GM12878 (cell line): ENCODE measurements at regions not wholly inside any gene's neighbourhood (a gene's known extent, or its start where the extent isn't known, plus 50 kb on each side); places are given as distances from the start of the nearest gene placed in this dataset.

Source experiments
- CBFB ChIP-seq: IDR thresholded peaks from 2 replicates; pipeline ENCODE4 v1.6.1; 2016; ENCODE audit warnings: antibody characterized with exemption, low read depth
- LARP7 ChIP-seq: fragments of 450-650 bp; IDR thresholded peaks from 2 replicates; pipeline ENCODE4 v1.6.1; 2017; ENCODE audit warnings: mild to moderate bottlenecking
- MTA3 ChIP-seq: IDR thresholded peaks from 2 replicates; pipeline ENCODE4 v1.6.1; 2012; ENCODE audit warnings: low read length, inconsistent platforms, borderline replicate concordance
- TF ChIP-seq, protein P1 (sequence below): fragments of 450-650 bp; IDR thresholded peaks from 2 replicates; pipeline ENCODE4 v1.6.1; 2016; ENCODE audit warnings: mild to moderate bottlenecking
- TF ChIP-seq, protein P2 (sequence below): IDR thresholded peaks from 2 replicates; pipeline ENCODE4 v1.6.1; 2012; ENCODE audit warnings: low read depth, low read length, improper control_type of control experiment
- TF ChIP-seq, protein P3 (sequence below): IDR thresholded peaks from 2 replicates; pipeline ENCODE4 v1.6.1; 2011; ENCODE audit warnings: low read depth, mild to moderate bottlenecking, low read length, moderate library complexity, borderline replicate concordance; ENCODE audit errors: extremely low read depth
- TF ChIP-seq, protein P4 (sequence below): IDR thresholded peaks from 2 replicates; pipeline ENCODE4 v1.6.1; 2012; ENCODE audit warnings: improper control_type of control experiment, low read depth, low read length; ENCODE audit not compliant: insufficient replicate concordance

DNA sequence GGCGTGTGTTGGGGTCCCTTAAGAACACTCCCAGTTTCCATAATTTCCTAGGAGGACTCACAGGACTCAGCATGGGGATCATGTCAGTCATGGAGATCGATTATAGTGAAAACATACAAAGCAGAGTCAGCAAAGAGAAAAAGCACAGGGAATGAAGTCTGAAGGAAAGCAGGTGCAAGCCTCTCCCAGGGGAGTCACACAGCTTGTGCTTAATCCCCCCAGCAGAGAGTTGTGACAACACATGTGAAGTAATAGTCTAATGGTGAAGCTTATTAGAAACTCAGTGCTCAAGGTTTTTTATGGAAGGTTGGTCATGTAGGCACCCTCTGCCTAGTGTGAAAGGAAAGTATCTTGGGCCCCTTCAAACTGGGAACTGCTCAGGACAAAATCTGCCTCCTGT, 149.0 kb upstream of the SEL1L start (continued):
- TF ChIP-seq, protein P1, sequence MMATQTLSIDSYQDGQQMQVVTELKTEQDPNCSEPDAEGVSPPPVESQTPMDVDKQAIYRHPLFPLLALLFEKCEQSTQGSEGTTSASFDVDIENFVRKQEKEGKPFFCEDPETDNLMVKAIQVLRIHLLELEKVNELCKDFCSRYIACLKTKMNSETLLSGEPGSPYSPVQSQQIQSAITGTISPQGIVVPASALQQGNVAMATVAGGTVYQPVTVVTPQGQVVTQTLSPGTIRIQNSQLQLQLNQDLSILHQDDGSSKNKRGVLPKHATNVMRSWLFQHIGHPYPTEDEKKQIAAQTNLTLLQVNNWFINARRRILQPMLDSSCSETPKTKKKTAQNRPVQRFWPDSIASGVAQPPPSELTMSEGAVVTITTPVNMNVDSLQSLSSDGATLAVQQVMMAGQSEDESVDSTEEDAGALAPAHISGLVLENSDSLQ = no peak
- TF ChIP-seq, protein P2, sequence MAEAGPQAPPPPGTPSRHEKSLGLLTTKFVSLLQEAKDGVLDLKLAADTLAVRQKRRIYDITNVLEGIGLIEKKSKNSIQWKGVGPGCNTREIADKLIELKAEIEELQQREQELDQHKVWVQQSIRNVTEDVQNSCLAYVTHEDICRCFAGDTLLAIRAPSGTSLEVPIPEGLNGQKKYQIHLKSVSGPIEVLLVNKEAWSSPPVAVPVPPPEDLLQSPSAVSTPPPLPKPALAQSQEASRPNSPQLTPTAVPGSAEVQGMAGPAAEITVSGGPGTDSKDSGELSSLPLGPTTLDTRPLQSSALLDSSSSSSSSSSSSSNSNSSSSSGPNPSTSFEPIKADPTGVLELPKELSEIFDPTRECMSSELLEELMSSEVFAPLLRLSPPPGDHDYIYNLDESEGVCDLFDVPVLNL = no peak
- TF ChIP-seq CBFB = no peak
- no peak for TF ChIP-seq LARP7
- TF ChIP-seq, protein P3, sequence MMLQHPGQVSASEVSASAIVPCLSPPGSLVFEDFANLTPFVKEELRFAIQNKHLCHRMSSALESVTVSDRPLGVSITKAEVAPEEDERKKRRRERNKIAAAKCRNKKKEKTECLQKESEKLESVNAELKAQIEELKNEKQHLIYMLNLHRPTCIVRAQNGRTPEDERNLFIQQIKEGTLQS = no peak
- TF ChIP-seq MTA3 = no peak
- TF ChIP-seq, protein P4, sequence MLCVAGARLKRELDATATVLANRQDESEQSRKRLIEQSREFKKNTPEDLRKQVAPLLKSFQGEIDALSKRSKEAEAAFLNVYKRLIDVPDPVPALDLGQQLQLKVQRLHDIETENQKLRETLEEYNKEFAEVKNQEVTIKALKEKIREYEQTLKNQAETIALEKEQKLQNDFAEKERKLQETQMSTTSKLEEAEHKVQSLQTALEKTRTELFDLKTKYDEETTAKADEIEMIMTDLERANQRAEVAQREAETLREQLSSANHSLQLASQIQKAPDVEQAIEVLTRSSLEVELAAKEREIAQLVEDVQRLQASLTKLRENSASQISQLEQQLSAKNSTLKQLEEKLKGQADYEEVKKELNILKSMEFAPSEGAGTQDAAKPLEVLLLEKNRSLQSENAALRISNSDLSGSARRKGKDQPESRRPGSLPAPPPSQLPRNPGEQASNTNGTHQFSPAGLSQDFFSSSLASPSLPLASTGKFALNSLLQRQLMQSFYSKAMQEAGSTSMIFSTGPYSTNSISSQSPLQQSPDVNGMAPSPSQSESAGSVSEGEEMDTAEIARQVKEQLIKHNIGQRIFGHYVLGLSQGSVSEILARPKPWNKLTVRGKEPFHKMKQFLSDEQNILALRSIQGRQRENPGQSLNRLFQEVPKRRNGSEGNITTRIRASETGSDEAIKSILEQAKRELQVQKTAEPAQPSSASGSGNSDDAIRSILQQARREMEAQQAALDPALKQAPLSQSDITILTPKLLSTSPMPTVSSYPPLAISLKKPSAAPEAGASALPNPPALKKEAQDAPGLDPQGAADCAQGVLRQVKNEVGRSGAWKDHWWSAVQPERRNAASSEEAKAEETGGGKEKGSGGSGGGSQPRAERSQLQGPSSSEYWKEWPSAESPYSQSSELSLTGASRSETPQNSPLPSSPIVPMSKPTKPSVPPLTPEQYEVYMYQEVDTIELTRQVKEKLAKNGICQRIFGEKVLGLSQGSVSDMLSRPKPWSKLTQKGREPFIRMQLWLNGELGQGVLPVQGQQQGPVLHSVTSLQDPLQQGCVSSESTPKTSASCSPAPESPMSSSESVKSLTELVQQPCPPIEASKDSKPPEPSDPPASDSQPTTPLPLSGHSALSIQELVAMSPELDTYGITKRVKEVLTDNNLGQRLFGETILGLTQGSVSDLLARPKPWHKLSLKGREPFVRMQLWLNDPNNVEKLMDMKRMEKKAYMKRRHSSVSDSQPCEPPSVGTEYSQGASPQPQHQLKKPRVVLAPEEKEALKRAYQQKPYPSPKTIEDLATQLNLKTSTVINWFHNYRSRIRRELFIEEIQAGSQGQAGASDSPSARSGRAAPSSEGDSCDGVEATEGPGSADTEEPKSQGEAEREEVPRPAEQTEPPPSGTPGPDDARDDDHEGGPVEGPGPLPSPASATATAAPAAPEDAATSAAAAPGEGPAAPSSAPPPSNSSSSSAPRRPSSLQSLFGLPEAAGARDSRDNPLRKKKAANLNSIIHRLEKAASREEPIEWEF = no peak
- TF ChIP-seq, all 136 proteins: peak for 0
